Fibroblast of lung (primary cell): ENCODE measurements at regions not wholly inside any gene's neighbourhood (a gene's known extent, or its start where the extent isn't known, plus 50 kb on each side); places are given as distances from the start of the nearest gene placed in this dataset.

ENCODE experiments used
- EZH2 ChIP-seq: IDR thresholded peaks from 2 replicates; pipeline ENCODE4 v1.5.1; 2012; ENCODE audit warnings: low read length, control low read depth, mild to moderate bottlenecking; ENCODE audit errors: missing control alignments
- TF ChIP-seq, protein P1 (sequence below), 2 donors: IDR thresholded peaks in 1 of 2; conservative IDR thresholded peaks in 1 of 2; 1 replicate in 1 of 2; 2 replicates in 1 of 2; pipeline ENCODE4 v1.5.1; 2011 to 2012; ENCODE audit warnings: low read length in 2 of 2, control low read depth in 1 of 2, inconsistent platforms in 1 of 2, low read depth in 1 of 2, mild to moderate bottlenecking in 1 of 2

DNA sequence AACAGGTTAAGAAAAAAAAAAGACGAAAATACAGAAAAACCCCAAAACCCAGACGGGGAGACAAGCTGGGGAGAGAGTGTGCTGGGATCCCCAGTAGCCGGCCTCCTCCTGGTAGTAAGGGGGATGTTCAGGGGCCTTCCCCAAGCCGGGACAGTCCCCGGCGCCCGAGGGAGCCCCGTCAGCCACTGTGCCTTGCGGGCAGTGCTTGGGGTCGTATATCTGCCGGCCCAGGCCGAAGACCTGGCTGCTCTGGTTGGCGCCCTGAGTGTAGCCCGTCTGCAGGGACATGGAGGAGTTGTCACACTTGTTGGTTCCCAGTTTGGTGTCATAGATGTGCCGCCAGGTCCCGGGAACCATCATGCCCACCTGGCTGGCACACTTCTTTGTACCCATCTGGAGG lies 287.2 kb upstream of the GADL1 start:
- no peak for TF ChIP-seq EZH2
- TF ChIP-seq, protein P1, sequence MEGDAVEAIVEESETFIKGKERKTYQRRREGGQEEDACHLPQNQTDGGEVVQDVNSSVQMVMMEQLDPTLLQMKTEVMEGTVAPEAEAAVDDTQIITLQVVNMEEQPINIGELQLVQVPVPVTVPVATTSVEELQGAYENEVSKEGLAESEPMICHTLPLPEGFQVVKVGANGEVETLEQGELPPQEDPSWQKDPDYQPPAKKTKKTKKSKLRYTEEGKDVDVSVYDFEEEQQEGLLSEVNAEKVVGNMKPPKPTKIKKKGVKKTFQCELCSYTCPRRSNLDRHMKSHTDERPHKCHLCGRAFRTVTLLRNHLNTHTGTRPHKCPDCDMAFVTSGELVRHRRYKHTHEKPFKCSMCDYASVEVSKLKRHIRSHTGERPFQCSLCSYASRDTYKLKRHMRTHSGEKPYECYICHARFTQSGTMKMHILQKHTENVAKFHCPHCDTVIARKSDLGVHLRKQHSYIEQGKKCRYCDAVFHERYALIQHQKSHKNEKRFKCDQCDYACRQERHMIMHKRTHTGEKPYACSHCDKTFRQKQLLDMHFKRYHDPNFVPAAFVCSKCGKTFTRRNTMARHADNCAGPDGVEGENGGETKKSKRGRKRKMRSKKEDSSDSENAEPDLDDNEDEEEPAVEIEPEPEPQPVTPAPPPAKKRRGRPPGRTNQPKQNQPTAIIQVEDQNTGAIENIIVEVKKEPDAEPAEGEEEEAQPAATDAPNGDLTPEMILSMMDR (conservative IDR thresholded peaks at IDR 0.05 in 1 of 2, IDR thresholded peaks at IDR 0.05 in 1 of 2; ENCODE audit: low read depth in 1 of 2, low read length in 2 of 2), result no peak
